Vagina (tissue), 2 donors: ENCODE measurements at regions not wholly inside any gene's neighbourhood (a gene's known extent, or its start where the extent isn't known, plus 50 kb on each side); places are given as distances from the start of the nearest gene placed in this dataset.

Source experiments
- DNase-seq, 2 donors: peaks; one replicate each; pipeline ENCODE4 v3.0.0-alpha.2; 2017; ENCODE audit errors: extremely low spot score in 2 of 2
- H3K27ac ChIP-seq: fragments of 200-600 bp; sonication (generic); one replicate; pipeline ENCODE4 v1.5.1; 2019
- H3K27me3 ChIP-seq: fragments of 200-600 bp; sonication (generic); one replicate; pipeline ENCODE4 v1.5.1; 2019
- H3K36me3 ChIP-seq, 2 donors: fragments of 200-600 bp; sonication (generic); one replicate each; pipeline ENCODE4 v1.5.1; 2017 to 2019
- H3K4me1 ChIP-seq: fragments of 200-600 bp; sonication (generic); one replicate; pipeline ENCODE4 v1.5.1; 2019
- H3K4me3 ChIP-seq, 2 donors: fragments of 200-600 bp; sonication (generic); 1 replicate in 1 of 2; 2 replicates in 1 of 2; pipeline ENCODE4 v1.5.1; 2016 to 2019
- H3K9me3 ChIP-seq: fragments of 200-600 bp; sonication (generic); one replicate; pipeline ENCODE4 v1.5.1; 2019
- POLR2A ChIP-seq, 2 donors: fragments of 450-650 bp; IDR thresholded peaks; one replicate each; pipeline ENCODE4 v1.6.1; 2017; ENCODE audit warnings: antibody characterized with exemption in 2 of 2, mild to moderate bottlenecking in 2 of 2, moderate library complexity in 2 of 2
- POLR2AphosphoS5 ChIP-seq, 2 donors: sonication (generic); formaldehyde crosslinking; IDR thresholded peaks; one replicate each; pipeline ENCODE4 v1.9.0; 2017; ENCODE audit warnings: antibody characterized with exemption in 2 of 2, mild to moderate bottlenecking in 2 of 2, low read depth in 1 of 2; ENCODE audit not compliant: insufficient read depth in 1 of 2
- intact Hi-C: fragments of 100-400 bp; cut with DNase I; formaldehyde crosslinking; loops from one replicate; pipeline ENCODE4 v1.15.1; 2023
- TF ChIP-seq, protein P1 (sequence below), 3 experiments: fragments of 450-650 bp in 2 of 3; fragments of 200-600 bp in 1 of 3; sonication (generic) in 1 of 3; IDR thresholded peaks; one replicate each; pipeline ENCODE4 v1.5.1; 2017 to 2019; ENCODE audit warnings: antibody characterized with exemption in 3 of 3, mild to moderate bottlenecking in 2 of 3, moderate library complexity in 2 of 3

DNA sequence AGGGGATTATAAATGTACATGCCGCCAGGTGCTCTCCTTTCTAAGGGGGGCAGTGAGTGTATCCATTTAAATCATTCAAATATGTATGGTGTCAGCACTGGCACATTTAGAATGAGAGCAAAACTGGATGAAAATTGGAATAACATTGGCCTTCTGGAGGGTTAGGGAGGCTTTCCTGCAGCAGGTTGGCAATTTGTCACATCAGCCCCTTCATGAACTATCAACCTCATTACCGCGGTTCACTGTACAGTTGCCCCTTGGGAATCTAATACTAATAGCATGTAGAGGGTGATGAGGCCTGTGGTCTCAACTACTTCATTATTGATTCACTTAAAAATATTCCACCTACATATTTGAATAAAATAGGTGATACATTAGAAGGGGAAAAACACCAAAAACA lies 117.9 kb downstream of the PDHA2 start:
- H3K4me1 ChIP-seq = no peaks in the 10 kb centered on the region
- no peak for DNase-seq
- TF ChIP-seq, protein P1, sequence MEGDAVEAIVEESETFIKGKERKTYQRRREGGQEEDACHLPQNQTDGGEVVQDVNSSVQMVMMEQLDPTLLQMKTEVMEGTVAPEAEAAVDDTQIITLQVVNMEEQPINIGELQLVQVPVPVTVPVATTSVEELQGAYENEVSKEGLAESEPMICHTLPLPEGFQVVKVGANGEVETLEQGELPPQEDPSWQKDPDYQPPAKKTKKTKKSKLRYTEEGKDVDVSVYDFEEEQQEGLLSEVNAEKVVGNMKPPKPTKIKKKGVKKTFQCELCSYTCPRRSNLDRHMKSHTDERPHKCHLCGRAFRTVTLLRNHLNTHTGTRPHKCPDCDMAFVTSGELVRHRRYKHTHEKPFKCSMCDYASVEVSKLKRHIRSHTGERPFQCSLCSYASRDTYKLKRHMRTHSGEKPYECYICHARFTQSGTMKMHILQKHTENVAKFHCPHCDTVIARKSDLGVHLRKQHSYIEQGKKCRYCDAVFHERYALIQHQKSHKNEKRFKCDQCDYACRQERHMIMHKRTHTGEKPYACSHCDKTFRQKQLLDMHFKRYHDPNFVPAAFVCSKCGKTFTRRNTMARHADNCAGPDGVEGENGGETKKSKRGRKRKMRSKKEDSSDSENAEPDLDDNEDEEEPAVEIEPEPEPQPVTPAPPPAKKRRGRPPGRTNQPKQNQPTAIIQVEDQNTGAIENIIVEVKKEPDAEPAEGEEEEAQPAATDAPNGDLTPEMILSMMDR (IDR thresholded peaks at IDR 0.05) = no peak
- TF ChIP-seq POLR2A (IDR thresholded peaks at IDR 0.05) (no peak), POLR2AphosphoS5 (IDR thresholded peaks at IDR 0.05; ENCODE audit: insufficient read depth in 1 of 2, low read depth in 1 of 2) (no peak)
- intact Hi-C loops = no loop called here
- H3K4me3 ChIP-seq = no peak overlapping the region
- no peaks in the 10 kb centered on the region for H3K36me3 ChIP-seq
- H3K9me3 ChIP-seq = no peaks in the 10 kb centered on the region
- H3K27ac ChIP-seq = no peak overlapping the region
- no peaks in the 10 kb centered on the region for H3K27me3 ChIP-seq

DNA sequence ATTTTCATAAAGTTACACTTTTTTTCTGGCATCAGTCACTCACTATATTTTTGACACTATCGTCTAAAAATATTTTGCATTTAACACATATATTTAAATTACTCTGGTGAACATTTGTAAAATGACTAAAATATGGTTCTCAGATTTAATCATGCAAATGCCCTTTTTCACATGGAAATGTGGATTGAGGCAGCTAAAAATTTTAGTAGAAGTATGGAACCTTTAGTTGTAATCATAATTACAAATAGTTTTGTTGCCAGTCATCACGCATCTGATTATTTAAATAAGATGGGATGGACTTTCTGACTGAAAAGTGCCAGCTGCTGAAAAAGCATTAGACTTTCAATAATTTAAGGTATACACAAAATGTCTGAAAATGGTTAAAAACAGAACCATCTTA lies 119.3 kb downstream of the PDHA2 start:
- TF ChIP-seq POLR2A (IDR thresholded peaks at IDR 0.05) (no peak), POLR2AphosphoS5 (IDR thresholded peaks at IDR 0.05; ENCODE audit: insufficient read depth in 1 of 2, low read depth in 1 of 2) (no peak)
- TF ChIP-seq, protein P1 (IDR thresholded peaks at IDR 0.05) = no peak
- intact Hi-C loops = no loop called here
- Histone ChIP-seq H3K9me3 (no peaks in the 10 kb centered on the region), H3K36me3 (no peaks in the 10 kb centered on the region), H3K4me1 (no peaks in the 10 kb centered on the region), H3K4me3 (no peak overlapping the region), H3K27me3 (no peaks in the 10 kb centered on the region), H3K27ac (no peak overlapping the region)
- no peak for DNase-seq

DNA sequence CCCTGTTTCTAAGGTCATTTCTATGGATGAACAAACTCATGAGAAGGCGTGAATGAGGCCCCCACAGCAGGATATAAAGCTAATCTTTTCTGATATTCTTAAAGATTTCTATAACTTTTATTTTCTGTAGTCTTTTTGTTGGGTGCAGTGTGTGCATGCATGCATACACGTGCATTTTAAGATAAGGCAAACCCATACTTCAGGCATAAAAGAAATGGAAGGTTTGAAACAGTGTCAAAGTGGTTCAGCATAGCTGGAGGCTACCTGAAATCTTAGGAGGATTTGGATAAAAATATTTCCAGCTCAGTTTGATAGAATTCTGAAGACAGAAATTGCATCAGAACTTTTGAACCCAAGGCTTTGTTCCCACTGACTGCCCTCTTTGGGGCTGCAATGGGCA lies 119.7 kb downstream of the PDHA2 start:
- Histone ChIP-seq H3K9me3 (no peaks in the 10 kb centered on the region), H3K27me3 (no peaks in the 10 kb centered on the region), H3K4me3 (no peak overlapping the region), H3K4me1 (no peaks in the 10 kb centered on the region), H3K36me3 (no peaks in the 10 kb centered on the region), H3K27ac (no peak overlapping the region)
- intact Hi-C loops = no loop called here
- TF ChIP-seq POLR2A (IDR thresholded peaks at IDR 0.05) = no peak
- no peak for TF ChIP-seq POLR2AphosphoS5 (IDR thresholded peaks at IDR 0.05; ENCODE audit: insufficient read depth in 1 of 2, low read depth in 1 of 2)
- TF ChIP-seq, protein P1 (IDR thresholded peaks at IDR 0.05) = no peak
- no peak for DNase-seq

DNA sequence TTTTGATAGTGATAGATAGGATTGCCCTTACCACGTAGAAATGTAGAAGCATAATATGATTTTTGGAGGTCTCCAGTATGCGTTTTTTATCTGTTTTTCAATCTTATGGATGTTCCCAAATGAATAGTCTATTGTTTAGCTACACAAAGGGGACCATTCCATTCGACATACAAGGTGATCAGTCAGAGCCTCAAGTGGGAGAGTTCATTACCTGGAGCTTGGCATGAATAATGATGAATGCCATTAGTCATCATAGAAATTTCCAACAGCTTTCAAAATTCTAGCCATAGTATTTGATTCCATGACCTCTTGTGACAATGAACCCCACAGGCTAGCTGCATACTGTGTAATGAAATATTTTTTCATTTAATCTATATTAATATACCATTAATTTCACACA lies 123.6 kb downstream of the PDHA2 start:
- no peak overlapping the region for H3K27ac ChIP-seq
- no peaks in the 10 kb centered on the region for H3K9me3 ChIP-seq
- no peak overlapping the region for H3K4me3 ChIP-seq
- no peaks in the 10 kb centered on the region for H3K27me3 ChIP-seq
- H3K36me3 ChIP-seq = no peaks in the 10 kb centered on the region
- DNase-seq = no peak
- H3K4me1 ChIP-seq = no peaks in the 10 kb centered on the region
- intact Hi-C loops = no loop called here
- no peak for TF ChIP-seq POLR2AphosphoS5 (IDR thresholded peaks at IDR 0.05; ENCODE audit: insufficient read depth in 1 of 2, low read depth in 1 of 2)
- TF ChIP-seq, protein P1 (IDR thresholded peaks at IDR 0.05) = no peak

DNA sequence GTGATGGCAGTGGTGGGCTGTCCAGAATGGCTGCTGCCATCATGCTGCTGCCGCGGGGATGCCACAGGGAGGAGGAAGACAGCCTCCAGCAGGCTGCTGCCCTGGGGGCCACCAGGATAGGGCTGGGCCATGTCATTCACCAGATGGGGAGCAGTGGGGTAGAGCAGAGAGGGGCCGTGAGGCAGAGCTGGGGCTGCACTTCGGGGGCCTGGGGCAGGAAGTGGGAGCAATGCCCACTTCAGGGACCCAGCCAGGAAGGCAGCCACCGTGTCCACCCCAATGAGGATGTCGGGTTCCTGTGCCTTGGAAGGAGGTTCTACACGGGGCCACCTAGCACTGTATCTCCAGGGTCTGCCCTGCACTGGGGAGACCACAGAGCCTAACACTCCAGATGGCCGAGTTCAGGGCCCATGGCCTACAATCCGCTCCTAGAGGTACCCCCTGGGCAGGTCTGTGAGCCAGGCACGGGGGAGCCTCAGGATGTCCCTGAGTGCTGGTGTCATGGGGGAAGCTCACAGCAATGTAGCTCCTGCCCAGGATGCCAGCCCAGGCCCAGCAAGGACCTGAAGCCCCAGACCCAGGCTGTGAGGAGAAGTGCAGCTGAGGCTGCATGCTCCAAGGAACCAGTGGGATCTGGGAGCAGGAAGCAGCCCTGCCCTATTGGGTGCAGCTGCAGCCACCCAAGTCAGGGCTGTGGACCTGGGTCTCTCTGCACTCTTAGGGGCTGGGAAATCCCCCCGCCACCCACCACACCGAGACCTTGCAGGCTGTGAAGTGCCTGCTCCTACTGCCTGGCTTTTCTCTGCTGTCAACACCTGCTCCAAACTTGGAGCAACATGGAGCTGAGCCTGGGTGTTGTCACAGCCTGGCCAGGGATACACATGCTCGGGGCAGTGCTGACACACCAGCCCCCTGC lies 140.3 kb downstream of the PDHA2 start:
- intact Hi-C loops = no loop called here
- Histone ChIP-seq H3K36me3 (no peaks in the 10 kb centered on the region), H3K9me3 (no peaks in the 10 kb centered on the region), H3K4me3 (no peak overlapping the region), H3K27me3 (no peaks in the 10 kb centered on the region), H3K27ac (no peak overlapping the region), H3K4me1 (no peaks in the 10 kb centered on the region)
- TF ChIP-seq POLR2A (IDR thresholded peaks at IDR 0.05) = no peak
- TF ChIP-seq POLR2AphosphoS5 (IDR thresholded peaks at IDR 0.05; ENCODE audit: insufficient read depth in 1 of 2, low read depth in 1 of 2) = no peak
- TF ChIP-seq, protein P1 (IDR thresholded peaks at IDR 0.05) = no peak
- no peak for DNase-seq
